ENCODE measurements at regions not wholly inside any gene's neighbourhood (a gene's known extent, or its start where the extent isn't known, plus 50 kb on each side); places are given as distances from the start of the nearest gene placed in this dataset.

DNA sequence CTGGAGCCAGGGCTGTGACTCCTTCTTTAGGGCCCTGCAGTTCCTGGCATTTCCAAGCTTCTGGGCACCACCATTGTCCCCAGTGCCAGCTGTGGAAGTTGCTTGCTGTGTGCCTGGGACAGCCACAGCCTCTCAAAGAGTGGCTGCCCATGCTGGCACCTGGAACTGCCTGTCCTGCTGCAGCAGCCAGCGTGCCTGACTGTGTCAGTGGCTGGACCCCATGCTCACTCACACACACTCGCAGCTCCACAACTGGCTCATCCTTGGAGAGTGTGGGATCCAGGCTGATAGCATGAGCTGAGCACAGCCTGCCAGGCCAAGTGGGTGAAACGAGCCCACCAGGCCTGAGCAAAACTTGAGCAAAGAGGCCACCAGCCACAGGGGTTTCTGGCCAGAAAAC, 1107.6 kb downstream of the C4orf33 start:
- TF ChIP-seq, protein P1, sequence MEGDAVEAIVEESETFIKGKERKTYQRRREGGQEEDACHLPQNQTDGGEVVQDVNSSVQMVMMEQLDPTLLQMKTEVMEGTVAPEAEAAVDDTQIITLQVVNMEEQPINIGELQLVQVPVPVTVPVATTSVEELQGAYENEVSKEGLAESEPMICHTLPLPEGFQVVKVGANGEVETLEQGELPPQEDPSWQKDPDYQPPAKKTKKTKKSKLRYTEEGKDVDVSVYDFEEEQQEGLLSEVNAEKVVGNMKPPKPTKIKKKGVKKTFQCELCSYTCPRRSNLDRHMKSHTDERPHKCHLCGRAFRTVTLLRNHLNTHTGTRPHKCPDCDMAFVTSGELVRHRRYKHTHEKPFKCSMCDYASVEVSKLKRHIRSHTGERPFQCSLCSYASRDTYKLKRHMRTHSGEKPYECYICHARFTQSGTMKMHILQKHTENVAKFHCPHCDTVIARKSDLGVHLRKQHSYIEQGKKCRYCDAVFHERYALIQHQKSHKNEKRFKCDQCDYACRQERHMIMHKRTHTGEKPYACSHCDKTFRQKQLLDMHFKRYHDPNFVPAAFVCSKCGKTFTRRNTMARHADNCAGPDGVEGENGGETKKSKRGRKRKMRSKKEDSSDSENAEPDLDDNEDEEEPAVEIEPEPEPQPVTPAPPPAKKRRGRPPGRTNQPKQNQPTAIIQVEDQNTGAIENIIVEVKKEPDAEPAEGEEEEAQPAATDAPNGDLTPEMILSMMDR (IDR thresholded peaks at IDR 0.05): no peak
- H3K36me3 ChIP-seq: no peaks in the 10 kb centered on the region
- DNase-seq: no peak
- intact Hi-C loops (cut with DNase I; ENCODE audit: low total_unique reads): no loop called here
- peaks cover 0 to 28% (median 14%) of the 10 kb centered on the region in 3 donors for H3K9me3 ChIP-seq
- no peak overlapping the region for H3K4me3 ChIP-seq
- H3K27ac ChIP-seq: no peak overlapping the region
- no peaks in the 10 kb centered on the region for H3K4me1 ChIP-seq
- no peaks in the 10 kb centered on the region for H3K27me3 ChIP-seq

DNA sequence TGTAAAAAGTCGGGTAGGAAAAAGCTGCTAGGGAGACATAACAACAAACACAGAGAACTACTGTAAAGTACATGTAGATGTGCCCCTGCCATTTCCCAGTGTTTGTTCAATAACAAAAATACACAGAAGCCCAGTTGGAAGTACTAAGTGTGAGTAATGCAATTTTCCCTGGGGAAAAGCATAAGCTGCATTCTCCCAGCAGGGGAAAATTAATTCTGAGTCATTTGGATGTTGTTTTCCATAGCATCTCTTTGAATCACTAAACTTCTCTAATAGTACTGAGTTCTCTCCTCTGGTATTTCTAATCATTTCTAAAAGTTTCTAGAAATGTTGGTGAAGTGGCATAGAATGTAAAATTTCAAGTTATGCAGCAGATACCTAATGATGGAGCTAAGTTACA, 1114.9 kb downstream of the C4orf33 start:
- H3K9me3 ChIP-seq: no peaks in the 10 kb centered on the region
- no peaks in the 10 kb centered on the region for H3K27me3 ChIP-seq
- H3K4me1 ChIP-seq: no peaks in the 10 kb centered on the region
- H3K4me3 ChIP-seq: no peak overlapping the region
- no peaks in the 10 kb centered on the region for H3K36me3 ChIP-seq
- intact Hi-C loops (cut with DNase I; ENCODE audit: low total_unique reads): no loop called here
- no peak for DNase-seq
- TF ChIP-seq, protein P1 (IDR thresholded peaks at IDR 0.05): no peak
- no peak overlapping the region for H3K27ac ChIP-seq

- no peak for DNase-seq
- TF ChIP-seq, protein P1 (IDR thresholded peaks at IDR 0.05): no peak
- Histone ChIP-seq H3K27ac (no peak overlapping the region), H3K36me3 (no peaks in the 10 kb centered on the region), H3K4me1 (no peaks in the 10 kb centered on the region), H3K4me3 (no peak overlapping the region), H3K9me3 (no peaks in the 10 kb centered on the region), H3K27me3 (no peaks in the 10 kb centered on the region)
- intact Hi-C loops (cut with DNase I; ENCODE audit: low total_unique reads): no loop called here
These were observed 1118.3 kb downstream of the C4orf33 start for GRCh38 chr4:130214268-130214667.

DNA sequence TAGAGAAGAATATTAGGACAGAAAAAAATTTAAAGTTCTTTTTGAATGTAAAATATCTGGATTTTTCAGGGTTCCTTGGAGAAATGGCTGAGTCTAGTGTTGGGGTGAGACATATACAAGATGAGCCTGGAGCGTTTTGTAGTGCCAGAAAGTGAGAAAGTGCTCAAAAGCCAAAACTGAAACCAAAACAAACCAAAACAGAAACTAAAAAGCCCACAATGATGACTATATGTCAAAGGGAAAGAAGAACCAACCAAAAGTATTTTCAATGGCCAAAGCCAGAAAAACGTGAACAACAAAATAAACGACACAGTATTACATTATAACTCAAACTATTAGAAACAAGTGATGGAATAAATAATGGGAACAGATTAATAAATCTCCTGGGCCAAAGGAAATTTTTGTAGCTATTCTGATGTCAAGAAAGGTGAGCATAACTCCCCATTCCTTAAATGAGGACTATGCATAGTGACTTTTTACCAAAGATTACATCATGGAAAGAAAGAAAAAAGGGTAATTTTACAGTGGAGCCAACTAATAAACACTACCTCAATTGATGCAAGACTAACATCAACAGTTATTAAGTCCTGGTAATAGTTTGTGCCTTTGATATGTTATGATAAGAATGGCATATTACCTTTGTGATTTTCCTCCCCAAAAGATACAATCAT, 1137.6 kb downstream of the C4orf33 start:
- Histone ChIP-seq H3K9me3 (no peaks in the 10 kb centered on the region), H3K4me3 (no peak overlapping the region), H3K27me3 (no peaks in the 10 kb centered on the region), H3K27ac (no peak overlapping the region), H3K36me3 (no peaks in the 10 kb centered on the region), H3K4me1 (no peaks in the 10 kb centered on the region)
- TF ChIP-seq, protein P1 (IDR thresholded peaks at IDR 0.05): no peak
- intact Hi-C loops (cut with DNase I; ENCODE audit: low total_unique reads): no loop called here
- no peak for DNase-seq

GRCh38 chr4:130238121-130238520, 1142.2 kb downstream of the C4orf33 start:
- no peak for DNase-seq

More at GRCh38 chr4:130238121-130238520, 1142.2 kb downstream of the C4orf33 start:
- Histone ChIP-seq H3K27me3 (no peaks in the 10 kb centered on the region), H3K4me3 (no peak overlapping the region), H3K27ac (no peak overlapping the region), H3K4me1 (no peaks in the 10 kb centered on the region), H3K36me3 (no peaks in the 10 kb centered on the region), H3K9me3 (no peaks in the 10 kb centered on the region)
- TF ChIP-seq, protein P1 (IDR thresholded peaks at IDR 0.05): no peak
- intact Hi-C loops (cut with DNase I; ENCODE audit: low total_unique reads): no loop called here
